ENCODE measurements at regions not wholly inside any gene's neighbourhood (a gene's known extent, or its start where the extent isn't known, plus 50 kb on each side); places are given as distances from the start of the nearest gene placed in this dataset.

DNA sequence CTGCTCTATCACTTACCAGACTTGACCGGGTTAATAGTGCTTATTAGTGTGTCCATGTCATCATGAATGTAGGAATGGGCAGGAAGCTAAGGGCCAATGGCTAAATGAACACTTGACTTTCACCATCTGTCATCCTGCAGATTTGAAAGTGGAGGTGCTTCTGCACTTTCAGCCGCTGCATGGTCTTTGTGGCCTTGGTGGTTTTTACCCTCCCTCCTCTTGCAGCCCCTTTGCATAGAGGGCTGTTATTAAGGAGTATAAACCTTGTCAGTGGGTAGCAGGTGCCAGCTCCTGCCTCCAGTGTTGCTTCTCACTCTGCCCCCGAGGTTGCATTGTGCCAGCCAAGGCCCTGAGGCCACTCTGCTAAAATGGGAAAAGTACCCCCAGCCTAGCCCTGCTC is 122.2 kb upstream of the TNFAIP3 start:
- ChIA-PET POLR2A (no interaction called here), CTCF (no interaction called here)
- H3K4me3 ChIP-seq, result no peak overlapping the region
- no peak overlapping the region for H3K4me2 ChIP-seq
- DNase-seq (ENCODE audit: low read depth in 1 of 2, low spot score in 1 of 2) (no peak), FAIRE-seq (no peak), ATAC-seq (no peak)
- TF ChIP-seq HOXA7 (CRISPR knock-in tag; IDR thresholded peaks at IDR 0.05) (no peak), CHD2 (IDR thresholded peaks at IDR 0.05; ENCODE audit: low read length, partially characterized antibody) (no peak), POLR2A (IDR thresholded peaks at IDR 0.05; ENCODE audit: low read length) (no peak), GATA3 (IDR thresholded peaks at IDR 0.05; ENCODE audit: borderline replicate concordance) (no peak)
- TF ChIP-seq, protein P1, sequence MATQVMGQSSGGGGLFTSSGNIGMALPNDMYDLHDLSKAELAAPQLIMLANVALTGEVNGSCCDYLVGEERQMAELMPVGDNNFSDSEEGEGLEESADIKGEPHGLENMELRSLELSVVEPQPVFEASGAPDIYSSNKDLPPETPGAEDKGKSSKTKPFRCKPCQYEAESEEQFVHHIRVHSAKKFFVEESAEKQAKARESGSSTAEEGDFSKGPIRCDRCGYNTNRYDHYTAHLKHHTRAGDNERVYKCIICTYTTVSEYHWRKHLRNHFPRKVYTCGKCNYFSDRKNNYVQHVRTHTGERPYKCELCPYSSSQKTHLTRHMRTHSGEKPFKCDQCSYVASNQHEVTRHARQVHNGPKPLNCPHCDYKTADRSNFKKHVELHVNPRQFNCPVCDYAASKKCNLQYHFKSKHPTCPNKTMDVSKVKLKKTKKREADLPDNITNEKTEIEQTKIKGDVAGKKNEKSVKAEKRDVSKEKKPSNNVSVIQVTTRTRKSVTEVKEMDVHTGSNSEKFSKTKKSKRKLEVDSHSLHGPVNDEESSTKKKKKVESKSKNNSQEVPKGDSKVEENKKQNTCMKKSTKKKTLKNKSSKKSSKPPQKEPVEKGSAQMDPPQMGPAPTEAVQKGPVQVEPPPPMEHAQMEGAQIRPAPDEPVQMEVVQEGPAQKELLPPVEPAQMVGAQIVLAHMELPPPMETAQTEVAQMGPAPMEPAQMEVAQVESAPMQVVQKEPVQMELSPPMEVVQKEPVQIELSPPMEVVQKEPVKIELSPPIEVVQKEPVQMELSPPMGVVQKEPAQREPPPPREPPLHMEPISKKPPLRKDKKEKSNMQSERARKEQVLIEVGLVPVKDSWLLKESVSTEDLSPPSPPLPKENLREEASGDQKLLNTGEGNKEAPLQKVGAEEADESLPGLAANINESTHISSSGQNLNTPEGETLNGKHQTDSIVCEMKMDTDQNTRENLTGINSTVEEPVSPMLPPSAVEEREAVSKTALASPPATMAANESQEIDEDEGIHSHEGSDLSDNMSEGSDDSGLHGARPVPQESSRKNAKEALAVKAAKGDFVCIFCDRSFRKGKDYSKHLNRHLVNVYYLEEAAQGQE (IDR thresholded peaks at IDR 0.05), result no peak
- TF ChIP-seq, protein P2, sequence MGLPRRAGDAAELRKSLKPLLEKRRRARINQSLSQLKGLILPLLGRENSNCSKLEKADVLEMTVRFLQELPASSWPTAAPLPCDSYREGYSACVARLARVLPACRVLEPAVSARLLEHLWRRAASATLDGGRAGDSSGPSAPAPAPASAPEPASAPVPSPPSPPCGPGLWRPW (IDR thresholded peaks at IDR 0.05), result no peak
- H3K27ac ChIP-seq, result no peak overlapping the region
- WGBS (ENCODE audit: missing lambda C conversion rate), result 52% methylated on average over 3 of the region's 3 CpGs
- no peaks in the 10 kb centered on the region for H3K4me1 ChIP-seq
- H3K9me3 ChIP-seq, result no peaks in the 10 kb centered on the region

DNA sequence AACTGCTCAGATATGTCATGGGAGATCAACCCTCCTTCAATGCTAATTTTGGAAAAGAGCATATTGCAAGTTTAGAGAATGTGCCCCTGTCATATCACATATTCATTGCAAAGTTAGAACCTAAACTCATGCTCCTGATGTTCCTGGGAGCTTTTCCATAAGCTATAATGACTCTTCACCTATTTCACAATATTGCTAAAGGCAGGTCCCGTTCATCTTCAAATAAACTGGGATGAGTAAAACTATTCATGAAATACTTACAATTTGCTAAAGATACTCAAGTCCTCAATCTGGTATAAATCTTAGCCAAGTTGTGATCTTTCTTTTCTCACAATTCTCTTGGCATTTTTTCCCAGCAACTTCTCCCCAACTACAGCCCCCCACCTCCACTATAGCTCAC is 121.7 kb upstream of the TNFAIP3 start:
- DNase-seq (ENCODE audit: low read depth in 1 of 2, low spot score in 1 of 2), result no peak

DNA sequence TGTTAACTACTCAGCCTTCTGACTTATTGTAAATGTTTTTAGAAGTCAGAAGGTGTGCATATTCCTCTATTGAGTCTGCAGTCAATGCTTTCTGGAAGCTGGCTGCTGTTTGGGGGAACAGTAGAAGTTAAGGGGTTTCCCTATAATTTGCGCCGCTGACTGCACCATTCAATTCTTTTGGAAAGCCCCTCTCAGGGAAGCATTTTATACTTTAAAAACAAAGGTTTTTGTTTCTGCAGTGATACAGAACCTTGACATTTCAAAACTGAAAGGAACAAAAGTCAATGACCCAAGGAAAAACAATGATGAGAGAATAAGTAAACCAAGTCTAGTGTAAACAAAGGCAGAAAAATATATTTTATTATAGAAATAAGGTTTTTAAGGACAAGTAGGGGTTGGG is 120.8 kb upstream of the TNFAIP3 start:
- Histone ChIP-seq H3K9me3 (no peaks in the 10 kb centered on the region), H3K4me1 (no peaks in the 10 kb centered on the region), H3K27ac (no peak overlapping the region), H3K4me3 (no peak overlapping the region), H3K4me2 (no peak overlapping the region)
- POLR2A ChIA-PET, result no interaction called here
- ATAC-seq, result no peak
- FAIRE-seq, result no peak
- WGBS (ENCODE audit: missing lambda C conversion rate), result 83% methylated on average over 2 of the region's 2 CpGs
- TF ChIP-seq, protein P3, sequence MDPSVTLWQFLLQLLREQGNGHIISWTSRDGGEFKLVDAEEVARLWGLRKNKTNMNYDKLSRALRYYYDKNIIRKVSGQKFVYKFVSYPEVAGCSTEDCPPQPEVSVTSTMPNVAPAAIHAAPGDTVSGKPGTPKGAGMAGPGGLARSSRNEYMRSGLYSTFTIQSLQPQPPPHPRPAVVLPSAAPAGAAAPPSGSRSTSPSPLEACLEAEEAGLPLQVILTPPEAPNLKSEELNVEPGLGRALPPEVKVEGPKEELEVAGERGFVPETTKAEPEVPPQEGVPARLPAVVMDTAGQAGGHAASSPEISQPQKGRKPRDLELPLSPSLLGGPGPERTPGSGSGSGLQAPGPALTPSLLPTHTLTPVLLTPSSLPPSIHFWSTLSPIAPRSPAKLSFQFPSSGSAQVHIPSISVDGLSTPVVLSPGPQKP (IDR thresholded peaks at IDR 0.05; ENCODE audit: low read depth, low read length), result no peak
- TF ChIP-seq NFE2L2 (conservative IDR thresholded peaks at IDR 0.05; ENCODE audit: low read length) (no peak), RAD21 (conservative IDR thresholded peaks at IDR 0.05 in 1 of 2, IDR thresholded peaks at IDR 0.05 in 1 of 2) (no peak), HOXB5 (CRISPR knock-in tag; IDR thresholded peaks at IDR 0.05) (no peak), CHD4 (IDR thresholded peaks at IDR 0.05; ENCODE audit: borderline replicate concordance) (no peak)
- TF ChIP-seq, protein P4, sequence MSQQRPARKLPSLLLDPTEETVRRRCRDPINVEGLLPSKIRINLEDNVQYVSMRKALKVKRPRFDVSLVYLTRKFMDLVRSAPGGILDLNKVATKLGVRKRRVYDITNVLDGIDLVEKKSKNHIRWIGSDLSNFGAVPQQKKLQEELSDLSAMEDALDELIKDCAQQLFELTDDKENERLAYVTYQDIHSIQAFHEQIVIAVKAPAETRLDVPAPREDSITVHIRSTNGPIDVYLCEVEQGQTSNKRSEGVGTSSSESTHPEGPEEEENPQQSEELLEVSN (IDR thresholded peaks at IDR 0.05; ENCODE audit: borderline replicate concordance, low read depth), result no peak
- TF ChIP-seq, protein P5, sequence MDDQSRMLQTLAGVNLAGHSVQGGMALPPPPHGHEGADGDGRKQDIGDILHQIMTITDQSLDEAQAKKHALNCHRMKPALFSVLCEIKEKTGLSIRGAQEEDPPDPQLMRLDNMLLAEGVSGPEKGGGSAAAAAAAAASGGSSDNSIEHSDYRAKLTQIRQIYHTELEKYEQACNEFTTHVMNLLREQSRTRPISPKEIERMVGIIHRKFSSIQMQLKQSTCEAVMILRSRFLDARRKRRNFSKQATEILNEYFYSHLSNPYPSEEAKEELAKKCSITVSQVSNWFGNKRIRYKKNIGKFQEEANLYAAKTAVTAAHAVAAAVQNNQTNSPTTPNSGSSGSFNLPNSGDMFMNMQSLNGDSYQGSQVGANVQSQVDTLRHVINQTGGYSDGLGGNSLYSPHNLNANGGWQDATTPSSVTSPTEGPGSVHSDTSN (IDR thresholded peaks at IDR 0.05), result no peak
- no peak for DNase-seq (ENCODE audit: low read depth in 1 of 2, low spot score in 1 of 2)
- CTCF ChIA-PET, result interaction anchor here (0.8 to 1.2 kb wide), 2 partner anchors 12 to 122 kb away, joined by 3 read pairs; no protein-coding TSS in a partner anchor

More for the DNA sequence above, 121.7 kb upstream of the TNFAIP3 start:
- ATAC-seq (no peak), FAIRE-seq (no peak)
- Histone ChIP-seq H3K4me3 (no peak overlapping the region), H3K4me2 (no peak overlapping the region), H3K9me3 (no peaks in the 10 kb centered on the region), H3K4me1 (no peaks in the 10 kb centered on the region), H3K27ac (no peak overlapping the region)
- no peak for TF ChIP-seq EHMT2 (IDR thresholded peaks at IDR 0.05; ENCODE audit: low read depth)
- no peak for TF ChIP-seq RARB (CRISPR knock-in tag; IDR thresholded peaks at IDR 0.05)
- TF ChIP-seq SMC3 (IDR thresholded peaks at IDR 0.05), result no peak
- TF ChIP-seq ZSCAN20 (CRISPR knock-in tag; IDR thresholded peaks at IDR 0.05), result no peak
- no peak for TF ChIP-seq ZFP36 (IDR thresholded peaks at IDR 0.05; ENCODE audit: borderline replicate concordance, partially characterized antibody)
- TF ChIP-seq MAFK (IDR thresholded peaks at IDR 0.05; ENCODE audit: partially characterized antibody), result no peak
- TF ChIP-seq, protein P6, sequence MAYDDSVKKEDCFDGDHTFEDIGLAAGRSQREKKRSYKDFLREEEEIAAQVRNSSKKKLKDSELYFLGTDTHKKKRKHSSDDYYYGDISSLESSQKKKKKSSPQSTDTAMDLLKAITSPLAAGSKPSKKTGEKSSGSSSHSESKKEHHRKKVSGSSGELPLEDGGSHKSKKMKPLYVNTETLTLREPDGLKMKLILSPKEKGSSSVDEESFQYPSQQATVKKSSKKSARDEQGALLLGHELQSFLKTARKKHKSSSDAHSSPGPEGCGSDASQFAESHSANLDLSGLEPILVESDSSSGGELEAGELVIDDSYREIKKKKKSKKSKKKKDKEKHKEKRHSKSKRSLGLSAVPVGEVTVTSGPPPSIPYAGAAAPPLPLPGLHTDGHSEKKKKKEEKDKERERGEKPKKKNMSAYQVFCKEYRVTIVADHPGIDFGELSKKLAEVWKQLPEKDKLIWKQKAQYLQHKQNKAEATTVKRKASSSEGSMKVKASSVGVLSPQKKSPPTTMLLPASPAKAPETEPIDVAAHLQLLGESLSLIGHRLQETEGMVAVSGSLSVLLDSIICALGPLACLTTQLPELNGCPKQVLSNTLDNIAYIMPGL (CRISPR knock-in tag; IDR thresholded peaks at IDR 0.05; ENCODE audit: borderline replicate concordance), result no peak
- TF ChIP-seq RNF2 (IDR thresholded peaks at IDR 0.05; ENCODE audit: borderline replicate concordance, low read depth), result no peak
- TF ChIP-seq, protein P7, sequence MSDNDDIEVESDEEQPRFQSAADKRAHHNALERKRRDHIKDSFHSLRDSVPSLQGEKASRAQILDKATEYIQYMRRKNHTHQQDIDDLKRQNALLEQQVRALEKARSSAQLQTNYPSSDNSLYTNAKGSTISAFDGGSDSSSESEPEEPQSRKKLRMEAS (IDR thresholded peaks at IDR 0.05), result no peak
- TF ChIP-seq HOXB13 (CRISPR knock-in tag; IDR thresholded peaks at IDR 0.05; ENCODE audit: low read depth), result no peak
- no peak for TF ChIP-seq NFE2L2 (conservative IDR thresholded peaks at IDR 0.05; ENCODE audit: low read length)
- TF ChIP-seq, protein P4 (IDR thresholded peaks at IDR 0.05; ENCODE audit: borderline replicate concordance, low read depth), result no peak
- TF ChIP-seq NR3C1 (IDR thresholded peaks at IDR 0.05), result no peak
- no peak for TF ChIP-seq HOXB5 (CRISPR knock-in tag; IDR thresholded peaks at IDR 0.05)
- TF ChIP-seq TP53 (CRISPR knock-in tag; IDR thresholded peaks at IDR 0.05), result no peak
- no peak for TF ChIP-seq CBX2 (IDR thresholded peaks at IDR 0.05; ENCODE audit: borderline replicate concordance, low read depth)
- no peak for TF ChIP-seq JUNB (IDR thresholded peaks at IDR 0.05)
- TF ChIP-seq KDM5A (IDR thresholded peaks at IDR 0.05), result no peak
- TF ChIP-seq POLR2A (IDR thresholded peaks at IDR 0.05; ENCODE audit: low read length), result no peak
- TF ChIP-seq RFX5 (IDR thresholded peaks at IDR 0.05), result no peak
- CTCF ChIA-PET, result interaction anchor here (1.2 kb wide), 1 partner anchor 11 kb away, joined by 3 read pairs; no protein-coding TSS in a partner anchor
- POLR2A ChIA-PET, result no interaction called here
- 17% methylated on average over 1 of the region's 1 CpG for WGBS (ENCODE audit: missing lambda C conversion rate)

All from A549 (cell line).